BLaER1 treated with 17β-estradiol and CSF1 and Interleukin-3, amounts not matched to agents 10 nM and 100 nM (cell line): ENCODE measurements at regions not wholly inside any gene's neighbourhood (a gene's known extent, or its start where the extent isn't known, plus 50 kb on each side); places are given as distances from the start of the nearest gene placed in this dataset.
A peak's percentile ranks its signal among the peaks of the same experiment; 100 is the strongest.

Experiments used
- H3K27ac ChIP-seq, 11 experiments: shearing (Covaris generic); formaldehyde crosslinking; 2 replicates each; pipeline ENCODE4 v1.8.1; 2022
- H3K27me3 ChIP-seq, 11 experiments: shearing (Covaris generic); formaldehyde crosslinking; 2 replicates each; pipeline ENCODE4 v1.8.1; 2022
- H3K36me3 ChIP-seq, 11 experiments: shearing (Covaris generic); formaldehyde crosslinking; 2 replicates each; pipeline ENCODE4 v1.8.1; 2022
- H3K4me1 ChIP-seq, 10 experiments: shearing (Covaris generic); formaldehyde crosslinking; 2 replicates each; pipeline ENCODE4 v1.8.1; 2022
- H3K4me2 ChIP-seq, 11 experiments: shearing (Covaris generic); formaldehyde crosslinking; 2 replicates each; pipeline ENCODE4 v1.8.1; 2022
- H3K4me3 ChIP-seq, 10 experiments: shearing (Covaris generic); formaldehyde crosslinking; 2 replicates each; pipeline ENCODE4 v1.8.1; 2022
- H3K9ac ChIP-seq, 11 experiments: shearing (Covaris generic); formaldehyde crosslinking; 2 replicates each; pipeline ENCODE4 v1.8.1; 2022
- H3K9me3 ChIP-seq, 11 experiments: shearing (Covaris generic); formaldehyde crosslinking; replicated peaks in 1 of 11; 2 replicates each; pipeline ENCODE4 v1.8.1; 2022
- H4K20me1 ChIP-seq, 11 experiments: shearing (Covaris generic); formaldehyde crosslinking; 2 replicates each; pipeline ENCODE4 v1.8.1; 2022
- Cebpa-rat ChIP-seq, 11 experiments: shearing (Covaris generic); IDR thresholded peaks; 2 replicates each; pipeline ENCODE4 v1.8.1; 2022

DNA sequence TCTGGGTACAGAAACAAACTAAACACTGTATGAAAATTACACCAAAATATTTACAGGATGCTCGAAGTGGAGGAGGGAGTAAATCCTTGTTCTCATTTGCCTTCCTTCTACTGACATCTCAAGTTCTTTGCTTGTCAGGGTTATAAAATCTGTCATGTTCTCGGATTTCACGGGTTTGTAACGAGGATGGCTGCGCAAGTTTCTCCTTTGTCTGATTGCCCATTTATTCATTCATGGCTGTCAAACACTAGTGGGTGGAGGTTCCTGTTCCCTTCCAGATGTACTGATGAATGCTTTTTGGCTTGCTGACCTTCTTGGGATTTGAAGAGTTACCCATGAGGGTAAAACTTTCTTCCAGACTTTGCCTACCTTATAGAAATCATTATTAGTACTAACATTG lies 206.9 kb downstream of the SPCS3 start:
- Histone ChIP-seq H3K9me3 (no peaks in the 10 kb centered on the region), H3K27me3 (no peaks in the 10 kb centered on the region), H3K4me1 (no peaks in the 10 kb centered on the region), H3K4me2 (no peak overlapping the region), H3K9ac (no peak overlapping the region), H4K20me1 (no peaks in the 10 kb centered on the region), H3K36me3 (no peaks in the 10 kb centered on the region), H3K27ac (no peak overlapping the region), H3K4me3 (no peak overlapping the region)
- no peak for TF ChIP-seq Cebpa-rat (IDR thresholded peaks at IDR 0.05)

DNA sequence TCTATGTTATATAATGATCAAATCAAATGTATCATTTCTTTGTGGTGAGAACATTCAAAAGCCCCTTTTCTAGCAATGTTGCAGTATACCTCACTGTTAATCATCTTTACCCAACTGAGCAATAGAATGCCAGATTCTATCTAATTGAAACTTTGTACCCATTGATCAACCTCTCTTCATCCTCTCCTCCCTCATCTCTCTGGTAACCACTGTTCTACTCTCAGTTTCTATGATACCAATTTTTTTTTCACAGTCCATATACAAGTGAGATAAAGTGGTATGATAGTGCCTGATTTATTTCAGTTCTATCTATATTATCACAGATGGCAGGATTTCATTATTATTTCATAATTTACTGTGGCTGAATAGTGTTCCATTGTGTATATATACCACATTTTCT lies 209.8 kb downstream of the SPCS3 start:
- H3K36me3 ChIP-seq = no peaks in the 10 kb centered on the region
- peaks cover 0 to 12% (median 0%) of the 10 kb centered on the region in 10 experiments; a peak in 5 of 20 replicates for H3K4me1 ChIP-seq
- no peak overlapping the region for H3K4me3 ChIP-seq
- no peak overlapping the region for H3K27ac ChIP-seq
- H3K4me2 ChIP-seq = no peak overlapping the region
- TF ChIP-seq Cebpa-rat (IDR thresholded peaks at IDR 0.05) = no peak
- H3K27me3 ChIP-seq = no peaks in the 10 kb centered on the region
- H4K20me1 ChIP-seq = no peaks in the 10 kb centered on the region
- H3K9me3 ChIP-seq = no peaks in the 10 kb centered on the region
- H3K9ac ChIP-seq = no peak overlapping the region

DNA sequence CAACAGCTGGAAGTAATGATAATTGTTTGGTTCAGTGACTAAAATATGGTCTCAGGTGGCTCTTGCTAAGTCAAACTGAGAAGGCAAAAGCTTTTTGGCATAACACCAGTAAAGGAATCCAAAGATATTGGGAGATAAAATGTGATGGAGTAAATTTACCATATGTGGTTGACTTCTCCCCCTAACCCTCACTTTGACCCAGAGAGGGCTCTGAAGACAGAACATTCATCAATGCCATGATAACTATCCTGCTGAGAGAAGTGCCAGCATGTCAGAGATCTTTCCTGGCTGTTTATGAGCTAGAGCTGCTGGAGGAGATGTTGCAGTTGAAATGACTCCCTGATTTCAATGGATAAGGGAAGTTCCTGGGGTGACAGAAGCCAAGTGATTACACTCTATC lies 213.4 kb downstream of the SPCS3 start:
- Histone ChIP-seq H3K4me2 (peak overlapping the region in 1 of 11 experiments; percentile 63; a peak in 2 of 22 replicates), H3K9me3 (no peaks in the 10 kb centered on the region), H3K27ac (no peak overlapping the region), H3K27me3 (no peaks in the 10 kb centered on the region), H3K4me3 (no peak overlapping the region), H3K4me1 (peaks cover 0 to 26% (median 0%) of the 10 kb centered on the region in 10 experiments; a peak in 5 of 20 replicates), H3K36me3 (no peaks in the 10 kb centered on the region), H4K20me1 (no peaks in the 10 kb centered on the region), H3K9ac (no peak overlapping the region)
- TF ChIP-seq Cebpa-rat (IDR thresholded peaks at IDR 0.05) = no peak

DNA sequence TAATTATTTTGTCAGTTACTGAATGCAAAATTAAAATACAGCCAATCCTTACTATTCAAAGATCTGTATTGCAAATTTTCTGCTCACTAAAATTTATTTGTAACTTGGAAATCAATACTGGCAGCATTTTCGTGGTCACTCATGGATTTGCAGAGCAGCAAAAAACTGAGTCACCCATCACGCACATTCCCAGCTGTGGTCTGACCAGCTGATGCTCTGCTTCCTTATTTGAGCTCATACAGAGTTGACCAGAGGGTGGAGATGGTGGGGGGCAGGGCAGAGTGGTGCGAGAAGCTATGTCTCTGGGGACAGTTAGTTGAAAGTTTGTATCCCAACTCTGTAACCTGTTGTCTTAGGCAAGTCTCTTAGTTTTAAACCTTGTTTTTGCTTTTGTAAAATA lies 214.8 kb downstream of the SPCS3 start:
- H3K9ac ChIP-seq = no peak overlapping the region
- H3K27ac ChIP-seq = no peak overlapping the region
- no peak overlapping the region for H3K4me3 ChIP-seq
- H4K20me1 ChIP-seq = no peaks in the 10 kb centered on the region
- H3K36me3 ChIP-seq = no peaks in the 10 kb centered on the region
- no peak for TF ChIP-seq Cebpa-rat (IDR thresholded peaks at IDR 0.05)
- no peaks in the 10 kb centered on the region for H3K27me3 ChIP-seq
- peaks cover 0 to 40% (median 0%) of the 10 kb centered on the region in 10 experiments; a peak in 6 of 20 replicates for H3K4me1 ChIP-seq
- H3K9me3 ChIP-seq = no peaks in the 10 kb centered on the region
- H3K4me2 ChIP-seq = peak overlapping the region in 2 of 11 experiments; percentile 61 to 63; a peak in 4 of 22 replicates

DNA sequence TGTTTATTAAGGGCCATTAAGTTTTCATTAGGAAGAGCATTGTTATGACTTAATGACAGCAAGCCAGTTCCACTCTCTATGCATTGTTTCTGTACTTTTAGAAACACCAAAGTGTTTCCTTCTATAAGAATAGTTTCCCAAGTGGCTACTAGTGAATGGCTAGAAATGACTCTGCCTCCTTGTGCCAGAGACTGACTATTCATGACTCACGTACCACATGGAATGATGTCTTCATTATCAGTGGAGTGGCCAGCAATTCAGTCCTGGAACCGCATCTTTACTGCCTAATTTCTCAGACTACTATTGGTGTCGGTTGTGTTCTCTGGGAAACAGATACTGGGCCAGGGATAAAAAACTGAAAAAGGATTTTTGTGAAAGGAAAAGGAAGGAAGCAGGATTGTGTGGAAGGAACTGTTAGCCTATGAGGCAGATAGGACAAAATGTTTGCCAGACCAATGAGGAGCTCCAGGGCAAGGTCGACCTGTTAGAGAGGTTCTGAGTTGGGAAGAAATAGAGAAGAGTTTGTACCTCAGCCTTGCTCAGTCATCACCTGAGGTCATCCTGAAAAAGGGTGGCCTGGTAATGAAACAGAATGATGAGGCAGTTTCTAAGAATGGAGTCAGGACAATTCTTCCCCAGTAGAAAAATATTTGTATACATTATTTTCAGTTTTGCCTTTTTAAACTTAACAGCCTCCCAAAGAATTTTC lies 218.6 kb downstream of the SPCS3 start:
- H3K36me3 ChIP-seq = no peaks in the 10 kb centered on the region
- H3K4me3 ChIP-seq = no peak overlapping the region
- no peaks in the 10 kb centered on the region for H3K27me3 ChIP-seq
- TF ChIP-seq Cebpa-rat (IDR thresholded peaks at IDR 0.05) = no peak
- H3K9ac ChIP-seq = no peak overlapping the region
- H3K4me2 ChIP-seq = peak overlapping the region in 2 of 11 experiments; percentile 33 to 67; a peak in 3 of 22 replicates
- H3K9me3 ChIP-seq = no peaks in the 10 kb centered on the region
- H4K20me1 ChIP-seq = no peaks in the 10 kb centered on the region
- peak overlapping the region in 1 of 11 experiments; percentile 31; a peak in 1 of 22 replicates for H3K27ac ChIP-seq
- H3K4me1 ChIP-seq = peaks cover 0 to 48% (median 0%) of the 10 kb centered on the region in 10 experiments; a peak in 6 of 20 replicates

DNA sequence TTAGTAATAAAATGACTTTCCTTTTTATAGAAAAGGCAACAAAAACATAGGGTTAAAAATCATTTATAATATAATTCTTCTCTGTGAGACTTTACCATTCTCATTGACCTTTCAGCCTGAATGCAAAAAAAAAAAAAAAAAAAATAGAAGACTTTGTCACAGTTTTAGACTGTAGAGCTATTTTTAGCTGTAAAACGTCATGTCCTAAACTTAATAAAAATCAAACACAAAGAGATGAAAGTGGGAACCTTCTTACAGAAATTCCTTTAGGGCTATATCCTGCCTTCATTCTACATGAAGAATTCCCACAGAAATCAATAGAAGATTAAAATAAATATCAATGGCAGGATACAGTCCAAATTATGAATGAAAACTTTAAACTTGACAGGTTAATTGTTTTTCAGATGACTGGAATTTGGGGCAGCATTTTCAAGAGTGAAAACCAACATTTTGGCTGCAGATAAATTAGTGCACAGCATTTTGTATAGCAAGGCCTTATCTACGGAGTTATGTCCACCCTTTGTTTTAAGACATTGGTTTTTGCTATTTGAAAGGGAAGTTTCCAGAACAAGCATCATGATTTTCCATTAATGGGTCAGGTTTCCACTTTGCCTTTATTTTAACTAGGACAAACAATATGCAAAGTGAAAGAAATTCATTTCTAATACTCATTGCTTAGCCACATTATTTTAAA lies 219.5 kb downstream of the SPCS3 start:
- Histone ChIP-seq H3K4me1 (peaks cover 0 to 39% (median 0%) of the 10 kb centered on the region in 10 experiments; a peak in 6 of 20 replicates), H3K27me3 (no peaks in the 10 kb centered on the region), H3K4me2 (peak overlapping the region in 2 of 11 experiments; percentile 20 to 67; a peak in 2 of 22 replicates), H3K9me3 (no peaks in the 10 kb centered on the region), H3K27ac (no peak overlapping the region), H3K4me3 (no peak overlapping the region), H3K36me3 (no peaks in the 10 kb centered on the region), H3K9ac (no peak overlapping the region), H4K20me1 (no peaks in the 10 kb centered on the region)
- no peak for TF ChIP-seq Cebpa-rat (IDR thresholded peaks at IDR 0.05)

DNA sequence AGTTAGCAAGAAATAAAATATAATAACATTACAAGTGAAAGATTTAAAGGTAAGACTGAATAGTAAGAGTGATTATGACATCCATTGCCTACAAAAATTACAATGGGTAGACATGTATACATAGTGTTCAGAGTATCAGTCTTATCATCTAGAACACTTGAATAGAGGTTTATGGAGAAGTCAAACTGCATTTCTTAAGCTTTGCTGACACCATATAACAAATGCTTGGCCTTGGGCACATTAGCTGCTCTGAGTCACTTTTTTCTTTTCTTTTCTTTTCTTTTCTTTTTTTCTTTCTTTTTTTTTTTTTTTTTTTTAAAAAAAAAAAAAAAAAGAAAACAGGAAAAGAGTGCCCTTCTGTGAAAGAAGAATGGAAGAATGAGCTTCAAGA lies 220.0 kb downstream of the SPCS3 start:
- TF ChIP-seq Cebpa-rat (IDR thresholded peaks at IDR 0.05) = no peak
- no peak overlapping the region for H3K4me3 ChIP-seq
- no peak overlapping the region for H3K9ac ChIP-seq
- no peaks in the 10 kb centered on the region for H3K9me3 ChIP-seq
- peaks cover 0 to 34% (median 0%) of the 10 kb centered on the region in 10 experiments; a peak in 6 of 20 replicates for H3K4me1 ChIP-seq
- no peaks in the 10 kb centered on the region for H3K36me3 ChIP-seq
- peak overlapping the region in 1 of 11 experiments; percentile 67; a peak in 1 of 22 replicates for H3K4me2 ChIP-seq
- H3K27me3 ChIP-seq = no peaks in the 10 kb centered on the region
- H4K20me1 ChIP-seq = no peaks in the 10 kb centered on the region
- no peak overlapping the region for H3K27ac ChIP-seq

DNA sequence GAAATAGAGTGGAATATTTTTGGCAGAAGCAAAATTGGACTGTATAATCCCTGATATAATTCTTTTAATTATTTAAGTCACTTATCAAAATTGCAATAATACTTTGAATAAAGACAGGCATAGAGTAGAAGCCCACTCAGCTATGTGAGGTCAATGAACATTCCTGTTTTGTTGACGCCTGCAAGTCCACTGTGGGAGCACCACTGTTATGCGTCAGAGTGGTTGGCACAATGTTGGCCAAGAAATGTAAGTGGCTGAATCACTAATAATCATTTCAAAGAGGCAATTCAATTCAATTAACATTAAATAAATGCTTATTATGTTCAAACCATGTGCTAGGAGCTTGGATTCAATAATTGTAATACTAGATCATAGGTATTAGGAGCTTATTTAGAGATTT lies 221.0 kb downstream of the SPCS3 start:
- no peaks in the 10 kb centered on the region for H3K9me3 ChIP-seq
- no peaks in the 10 kb centered on the region for H3K36me3 ChIP-seq
- H3K9ac ChIP-seq = no peak overlapping the region
- H3K4me2 ChIP-seq = peak overlapping the region in 1 of 11 experiments; percentile 15; a peak in 1 of 22 replicates
- H3K27me3 ChIP-seq = no peaks in the 10 kb centered on the region
- no peak overlapping the region for H3K27ac ChIP-seq
- no peak overlapping the region for H3K4me3 ChIP-seq
- no peaks in the 10 kb centered on the region for H4K20me1 ChIP-seq
- TF ChIP-seq Cebpa-rat (IDR thresholded peaks at IDR 0.05) = no peak
- H3K4me1 ChIP-seq = peaks cover 0 to 26% (median 0%) of the 10 kb centered on the region in 10 experiments; a peak in 6 of 20 replicates

DNA sequence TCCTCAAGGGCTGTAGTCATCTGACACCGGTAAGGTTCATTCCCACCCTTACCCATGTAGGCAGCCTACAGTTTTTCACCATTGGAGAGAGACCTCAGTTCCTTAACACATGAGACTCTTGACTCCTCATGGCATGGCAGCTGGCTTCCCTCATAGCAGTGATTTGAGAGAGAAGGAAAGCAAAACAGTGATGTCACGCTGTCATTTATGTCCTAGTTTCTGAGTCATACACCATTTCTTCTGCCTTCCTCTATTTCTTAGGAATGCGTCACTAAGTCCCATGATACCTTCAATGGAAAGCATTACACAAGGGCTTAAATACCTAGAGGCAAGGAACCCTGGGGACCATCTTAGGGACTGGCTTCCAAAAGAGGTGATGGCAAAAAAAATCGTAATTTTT lies 226.1 kb downstream of the SPCS3 start:
- Histone ChIP-seq H3K4me1 (peaks cover 0 to 8% (median 0%) of the 10 kb centered on the region in 10 experiments; a peak in 2 of 20 replicates), H3K4me3 (no peak overlapping the region), H3K9me3 (no peaks in the 10 kb centered on the region), H3K4me2 (no peak overlapping the region), H4K20me1 (no peaks in the 10 kb centered on the region), H3K9ac (no peak overlapping the region), H3K36me3 (no peaks in the 10 kb centered on the region), H3K27ac (no peak overlapping the region), H3K27me3 (no peaks in the 10 kb centered on the region)
- no peak for TF ChIP-seq Cebpa-rat (IDR thresholded peaks at IDR 0.05)
